Subcutaneous abdominal adipose tissue (tissue), 5 donors: ENCODE measurements at regions not wholly inside any gene's neighbourhood (a gene's known extent, or its start where the extent isn't known, plus 50 kb on each side); places are given as distances from the start of the nearest gene placed in this dataset.

Experiments used
- H3K27ac ChIP-seq: one replicate; pipeline ENCODE4 v1.7.0; 2013; ENCODE audit warnings: low read depth, mild to moderate bottlenecking, inconsistent platforms, low read length, moderate library complexity
- H3K27me3 ChIP-seq, 5 donors: one replicate each; pipeline ENCODE4 v1.7.0; 2013; ENCODE audit warnings: low read length in 5 of 5, inconsistent platforms in 1 of 5; ENCODE audit not compliant: control insufficient read depth in 5 of 5, insufficient read depth in 4 of 5
- H3K36me3 ChIP-seq, 5 donors: one replicate each; pipeline ENCODE4 v1.7.0; 2013; ENCODE audit warnings: low read length in 5 of 5; ENCODE audit not compliant: control insufficient read depth in 5 of 5, insufficient read depth in 5 of 5
- H3K4me1 ChIP-seq, 5 donors: one replicate each; pipeline ENCODE4 v1.7.0; 2013; ENCODE audit warnings: low read length in 5 of 5, mild to moderate bottlenecking in 3 of 5, moderate library complexity in 1 of 5; ENCODE audit not compliant: control insufficient read depth in 5 of 5, insufficient read depth in 5 of 5
- H3K4me3 ChIP-seq, 5 donors: one replicate each; pipeline ENCODE4 v1.7.0; 2013; ENCODE audit warnings: low read length in 5 of 5, low read depth in 1 of 5
- H3K9ac ChIP-seq, 5 donors: one replicate each; pipeline ENCODE4 v1.7.0; 2013; ENCODE audit warnings: low read length in 5 of 5, mild to moderate bottlenecking in 4 of 5, moderate library complexity in 3 of 5
- H3K9me3 ChIP-seq, 5 donors: one replicate each; pipeline ENCODE4 v1.7.0; 2013; ENCODE audit warnings: low read length in 5 of 5; ENCODE audit not compliant: control insufficient read depth in 5 of 5
- donor health status: healthy.
- donor health status: healthy.
- donor health status: healthy.
- donor health status: healthy.
- donor health status: healthy.

- Histone ChIP-seq H3K9ac (no peak overlapping the region), H3K27ac (no peak overlapping the region), H3K9me3 (no peaks in the 10 kb centered on the region), H3K27me3 (no peaks in the 10 kb centered on the region), H3K4me1 (no peaks in the 10 kb centered on the region), H3K4me3 (no peak overlapping the region), H3K36me3 (no peaks in the 10 kb centered on the region)
Observed at GRCh38 chr14:71181215-71182003, 274.1 kb downstream of the PCNX1 start.

- H3K27ac ChIP-seq: no peak overlapping the region
- H3K4me3 ChIP-seq: no peak overlapping the region
- H3K27me3 ChIP-seq: peaks cover 0 to 6% (median 0%) of the 10 kb centered on the region in 5 donors
- H3K36me3 ChIP-seq: no peaks in the 10 kb centered on the region
- no peaks in the 10 kb centered on the region for H3K4me1 ChIP-seq
- no peak overlapping the region for H3K9ac ChIP-seq
- H3K9me3 ChIP-seq: peaks cover 0 to 3% (median 0%) of the 10 kb centered on the region in 5 donors
Observed at GRCh38 chr14:71183876-71184689, 276.8 kb downstream of the PCNX1 start.

- Histone ChIP-seq H3K4me3 (no peak overlapping the region), H3K9me3 (peaks cover 0 to 3% (median 0%) of the 10 kb centered on the region in 5 donors), H3K9ac (no peak overlapping the region), H3K27ac (no peak overlapping the region), H3K36me3 (no peaks in the 10 kb centered on the region), H3K4me1 (no peaks in the 10 kb centered on the region), H3K27me3 (peaks cover 0 to 6% (median 0%) of the 10 kb centered on the region in 5 donors)
Observed at GRCh38 chr14:71185637-71186036, 278.4 kb downstream of the PCNX1 start.

GRCh38 chr14:71187633-71188356, 280.5 kb downstream of the PCNX1 start:
- peaks cover 0 to 3% (median 0%) of the 10 kb centered on the region in 5 donors for H3K9me3 ChIP-seq
- no peak overlapping the region for H3K27ac ChIP-seq

GRCh38 chr14:71190770-71191374, 283.6 kb downstream of the PCNX1 start:
- peaks cover 0 to 5% (median 0%) of the 10 kb centered on the region in 5 donors for H3K9me3 ChIP-seq
- peaks cover 0 to 6% (median 0%) of the 10 kb centered on the region in 5 donors for H3K27me3 ChIP-seq
- H3K4me1 ChIP-seq: no peaks in the 10 kb centered on the region
- no peak overlapping the region for H3K27ac ChIP-seq
- no peaks in the 10 kb centered on the region for H3K36me3 ChIP-seq
- no peak overlapping the region for H3K9ac ChIP-seq
- no peak overlapping the region for H3K4me3 ChIP-seq

More at GRCh38 chr14:71187633-71188356, 280.5 kb downstream of the PCNX1 start:
- Histone ChIP-seq H3K27me3 (peaks cover 0 to 6% (median 0%) of the 10 kb centered on the region in 5 donors), H3K4me3 (no peak overlapping the region), H3K9ac (no peak overlapping the region), H3K4me1 (no peaks in the 10 kb centered on the region), H3K36me3 (no peaks in the 10 kb centered on the region)

GRCh38 chr14:71193663-71194062, 286.4 kb downstream of the PCNX1 start:
- H3K4me1 ChIP-seq: no peaks in the 10 kb centered on the region
- peaks cover 0 to 2% (median 0%) of the 10 kb centered on the region in 5 donors for H3K9me3 ChIP-seq
- peaks cover 0 to 2% (median 0%) of the 10 kb centered on the region in 5 donors for H3K27me3 ChIP-seq
- H3K4me3 ChIP-seq: no peak overlapping the region
- H3K9ac ChIP-seq: no peak overlapping the region
- H3K27ac ChIP-seq: no peak overlapping the region
- no peaks in the 10 kb centered on the region for H3K36me3 ChIP-seq

GRCh38 chr14:71194251-71194650, 287.0 kb downstream of the PCNX1 start:
- no peaks in the 10 kb centered on the region for H3K36me3 ChIP-seq
- no peak overlapping the region for H3K4me3 ChIP-seq
- H3K27ac ChIP-seq: no peak overlapping the region
- peaks cover 0 to 2% (median 0%) of the 10 kb centered on the region in 5 donors for H3K9me3 ChIP-seq
- H3K9ac ChIP-seq: no peak overlapping the region
- peaks cover 0 to 2% (median 0%) of the 10 kb centered on the region in 5 donors for H3K27me3 ChIP-seq
- H3K4me1 ChIP-seq: no peaks in the 10 kb centered on the region

- no peak overlapping the region for H3K4me3 ChIP-seq
- H3K27ac ChIP-seq: no peak overlapping the region
- no peaks in the 10 kb centered on the region for H3K36me3 ChIP-seq
- H3K9ac ChIP-seq: no peak overlapping the region
- H3K9me3 ChIP-seq: peaks cover 0 to 2% (median 0%) of the 10 kb centered on the region in 5 donors
- peaks cover 0 to 4% (median 0%) of the 10 kb centered on the region in 5 donors for H3K27me3 ChIP-seq
- H3K4me1 ChIP-seq: no peaks in the 10 kb centered on the region
Observed at GRCh38 chr14:71196921-71197320, 289.7 kb downstream of the PCNX1 start.

GRCh38 chr14:71198687-71199086, 291.4 kb downstream of the PCNX1 start:
- Histone ChIP-seq H3K9ac (no peak overlapping the region), H3K36me3 (no peaks in the 10 kb centered on the region), H3K9me3 (no peaks in the 10 kb centered on the region), H3K4me1 (peaks cover 0 to 7% (median 5%) of the 10 kb centered on the region in 5 donors), H3K4me3 (no peak overlapping the region), H3K27me3 (peaks cover 0 to 4% (median 0%) of the 10 kb centered on the region in 5 donors), H3K27ac (no peak overlapping the region)
